IMR-90 (cell line): ENCODE measurements at regions not wholly inside any gene's neighbourhood (a gene's known extent, or its start where the extent isn't known, plus 50 kb on each side); places are given as distances from the start of the nearest gene placed in this dataset.

Experiments
- ATAC-seq: fragments of 200-7000 bp; cut with Tn5 transposase; 2 replicates; pipeline ENCODE4 v1.9.1; 2020; ENCODE audit warnings: low read depth, mild to moderate bottlenecking, moderate library complexity
- BruUV-seq: library from RNA; stranded (reverse); fragments of 400-500 nt; replicated peaks from 2 replicates; lab custom pipeline; 2021; lab: Mats Ljungman, UMichigan
- CTCF ChIA-PET: fragments of 300-600 bp; formaldehyde crosslinking; extraction: SDS; loops from one replicate; lab custom pipeline; 2021; ENCODE audit warnings: antibody characterized with exemption; lab: Yijun Ruan, JAX
- POLR2A ChIA-PET: fragments of 300-600 bp; sonication (Branson Sonifier 250); formaldehyde crosslinking; loops from one replicate; lab custom pipeline; 2022; ENCODE audit warnings: antibody characterized with exemption; ENCODE audit not compliant: unreplicated experiment; lab: Charles Lee
- DNase-seq: peaks from one replicate; pipeline ENCODE4 v3.0.0; 2013
- H2AFZ ChIP-seq: replicated peaks from 2 replicates; pipeline ENCODE3; 2013; ENCODE audit warnings: low read length, mild to moderate bottlenecking; ENCODE audit not compliant: poor library complexity
- H2AK5ac ChIP-seq: 2 replicates; pipeline ENCODE4 v1.6.1; 2013; ENCODE audit warnings: low read depth, low read length, inconsistent platforms
- H2AK9ac ChIP-seq: replicated peaks from 2 replicates; pipeline ENCODE3; 2013; ENCODE audit warnings: mild to moderate bottlenecking, low read depth, low read length, moderate library complexity; ENCODE audit not compliant: poor library complexity
- H2BK120ac ChIP-seq: 2 replicates; pipeline ENCODE4 v1.6.1; 2013; ENCODE audit warnings: low read depth, low read length, inconsistent platforms
- H2BK15ac ChIP-seq: 3 replicates; pipeline ENCODE4 v1.6.1; 2013; ENCODE audit warnings: low read depth, low read length, inconsistent platforms
- H2BK20ac ChIP-seq: 2 replicates; pipeline ENCODE4 v1.6.1; 2013; ENCODE audit warnings: low read depth, mild to moderate bottlenecking, inconsistent platforms, low read length, moderate library complexity
- H2BK5ac ChIP-seq: 2 replicates; pipeline ENCODE4 v1.6.1; 2013; ENCODE audit warnings: mild to moderate bottlenecking, low read depth, low read length, inconsistent platforms; ENCODE audit not compliant: poor library complexity, severe bottlenecking
- H3K14ac ChIP-seq: replicated peaks from 2 replicates; pipeline ENCODE4 v1.6.1; 2013; ENCODE audit warnings: low read depth, low read length, inconsistent platforms
- H3K18ac ChIP-seq: 2 replicates; pipeline ENCODE4 v1.6.1; 2013; ENCODE audit warnings: low read depth, low read length, control low read depth
- H3K23ac ChIP-seq: 2 replicates; pipeline ENCODE4 v1.6.1; 2013; ENCODE audit warnings: low read depth, low read length, inconsistent platforms
- H3K27ac ChIP-seq: 2 replicates; pipeline ENCODE4 v1.5.1; 2013; ENCODE audit warnings: mild to moderate bottlenecking, control low read depth, low read length; ENCODE audit not compliant: insufficient read depth
- H3K27me3 ChIP-seq: 2 replicates; pipeline ENCODE4 v1.6.1; 2013; ENCODE audit warnings: low read length; ENCODE audit not compliant: control insufficient read depth, insufficient read depth
- H3K36me3 ChIP-seq: 2 replicates; pipeline ENCODE4 v1.6.1; 2013; ENCODE audit warnings: low read length, mixed read lengths; ENCODE audit not compliant: control insufficient read depth, insufficient read depth
- H3K4ac ChIP-seq: 2 replicates; pipeline ENCODE4 v1.6.1; 2013; ENCODE audit warnings: low read depth, low read length, inconsistent platforms
- H3K4me1 ChIP-seq: 2 replicates; pipeline ENCODE4 v1.6.1; 2013; ENCODE audit warnings: low read length, mixed read lengths; ENCODE audit not compliant: control insufficient read depth, insufficient read depth
- H3K4me2 ChIP-seq: 2 replicates; pipeline ENCODE4 v1.6.1; 2013; ENCODE audit warnings: low read depth, mild to moderate bottlenecking, control low read depth, low read length, moderate library complexity
- H3K4me3 ChIP-seq: 2 replicates; pipeline ENCODE4 v1.5.1; 2013; ENCODE audit warnings: low read depth, mild to moderate bottlenecking, control low read depth, low read length, moderate library complexity; ENCODE audit not compliant: insufficient read depth
- H3K56ac ChIP-seq: 2 replicates; pipeline ENCODE4 v1.6.1; 2013; ENCODE audit warnings: low read length, inconsistent platforms; ENCODE audit not compliant: insufficient read depth; ENCODE audit errors: extremely low read depth
- H3K79me1 ChIP-seq, 2 experiments: 2 replicates each; pipeline ENCODE4 v1.6.1; 2013; ENCODE audit warnings: low read length in 2 of 2, inconsistent platforms in 1 of 2, low read depth in 1 of 2
- H3K9ac ChIP-seq: 2 replicates; pipeline ENCODE4 v1.6.1; 2013; ENCODE audit warnings: low read depth, low read length, control low read depth
- H3K9me1 ChIP-seq: 2 replicates; pipeline ENCODE4 v1.6.1; 2013; ENCODE audit warnings: low read length, inconsistent platforms; ENCODE audit not compliant: insufficient read depth
- H3K9me3 ChIP-seq: 2 replicates; pipeline ENCODE4 v1.6.1; 2013; ENCODE audit warnings: low read length; ENCODE audit not compliant: control insufficient read depth, insufficient read depth
- H4K20me1 ChIP-seq: 2 replicates; pipeline ENCODE4 v1.6.1; 2013; ENCODE audit warnings: low read length, inconsistent platforms; ENCODE audit not compliant: insufficient read depth
- H4K5ac ChIP-seq: 2 replicates; pipeline ENCODE4 v1.6.1; 2013; ENCODE audit warnings: mild to moderate bottlenecking, low read depth, low read length, control low read depth
- H4K8ac ChIP-seq, 2 experiments: 2 replicates each; pipeline ENCODE4 v1.6.1; 2013; ENCODE audit warnings: low read depth in 2 of 2, low read length in 2 of 2, control low read depth in 1 of 2, inconsistent platforms in 1 of 2
- H4K91ac ChIP-seq: 2 replicates; pipeline ENCODE4 v1.6.1; 2013; ENCODE audit warnings: low read depth, low read length, inconsistent platforms; ENCODE audit not compliant: insufficient read depth
- BHLHE40 ChIP-seq: fragments of 150-350 bp; IDR thresholded peaks from 2 replicates; pipeline ENCODE4 v1.6.1; 2016; ENCODE audit warnings: mild to moderate bottlenecking, low read depth, low read length
- CEBPB ChIP-seq: IDR thresholded peaks from 2 replicates; pipeline ENCODE4 v1.6.1; 2012; ENCODE audit warnings: low read depth, low read length, improper control_type of control experiment
- CHD1 ChIP-seq: IDR thresholded peaks from 2 replicates; pipeline ENCODE4 v1.6.1; 2012; ENCODE audit warnings: low read depth, low read length, improper control_type of control experiment
- CTCF ChIP-seq: conservative IDR thresholded peaks from 2 replicates; pipeline ENCODE4 v1.5.1; 2012; ENCODE audit warnings: mild to moderate bottlenecking, low read depth, low read length, improper control_type of control experiment
- ELK1 ChIP-seq: fragments of 150-350 bp; IDR thresholded peaks from 2 replicates; pipeline ENCODE4 v1.6.1; 2016; ENCODE audit warnings: low read depth, mild to moderate bottlenecking, low read length, moderate library complexity, borderline replicate concordance
- FOS ChIP-seq: fragments of 150-350 bp; IDR thresholded peaks from 2 replicates; pipeline ENCODE4 v1.6.1; 2016; ENCODE audit warnings: low read depth, low read length
- MAFK ChIP-seq: IDR thresholded peaks from 2 replicates; pipeline ENCODE4 v1.6.1; 2012; ENCODE audit warnings: low read depth, low read length, improper control_type of control experiment
- MAZ ChIP-seq: IDR thresholded peaks from 2 replicates; pipeline ENCODE4 v1.6.1; 2012; ENCODE audit warnings: low read depth, mild to moderate bottlenecking, low read length, improper control_type of control experiment, moderate library complexity, borderline replicate concordance
- MXI1 ChIP-seq: IDR thresholded peaks from 2 replicates; pipeline ENCODE4 v1.6.1; 2012; ENCODE audit warnings: low read depth, mild to moderate bottlenecking, low read length, moderate library complexity, borderline replicate concordance
- NFE2L2 ChIP-seq: fragments of 150-350 bp; IDR thresholded peaks from 2 replicates; pipeline ENCODE4 v1.6.1; 2016; ENCODE audit warnings: low read depth, mild to moderate bottlenecking, low read length
- POLR2A ChIP-seq: IDR thresholded peaks from 2 replicates; pipeline ENCODE4 v1.6.1; 2012; ENCODE audit warnings: mild to moderate bottlenecking, low read depth, low read length
- RAD21 ChIP-seq: IDR thresholded peaks from 2 replicates; pipeline ENCODE4 v1.6.1; 2012; ENCODE audit warnings: low read length, improper control_type of control experiment
- RCOR1 ChIP-seq: IDR thresholded peaks from 2 replicates; pipeline ENCODE4 v1.6.1; 2012; ENCODE audit warnings: mild to moderate bottlenecking, low read length, improper control_type of control experiment; ENCODE audit not compliant: insufficient replicate concordance
- RFX5 ChIP-seq: IDR thresholded peaks from 2 replicates; pipeline ENCODE4 v1.8.0; 2012; ENCODE audit warnings: low read depth, mild to moderate bottlenecking, low read length, moderate library complexity
- SMC3 ChIP-seq: fragments of 150-350 bp; IDR thresholded peaks from 2 replicates; pipeline ENCODE4 v1.6.1; 2016; ENCODE audit warnings: low read depth, mild to moderate bottlenecking, antibody characterized with exemption, low read length, moderate library complexity
- USF2 ChIP-seq: fragments of 150-350 bp; IDR thresholded peaks from 2 replicates; pipeline ENCODE4 v1.6.1; 2017; ENCODE audit warnings: mild to moderate bottlenecking, antibody characterized with exemption, low read length, low read depth
- WGBS, 2 experiments: methylation state at CpG; one replicate each; pipeline versions ENCODE4 v1.1.5 to v1.1.7; 2013; ENCODE audit warnings: missing lambda C conversion rate in 2 of 2; ENCODE audit not compliant: insufficient read length in 1 of 2; ENCODE audit errors: extremely low coverage in 2 of 2; 5-methylcytosine and 5-hydroxymethylcytosine counted together
- dilution Hi-C: fragments of 300-500 bp; cut with HindIII; formaldehyde crosslinking; loops from one replicate; pipeline ENCODE4 v1.14.3; 2018; ENCODE audit warnings: low sequenced_read_pairs; ENCODE audit not compliant: unreplicated experiment
- in situ Hi-C: fragments of 300-500 bp; cut with MboI; formaldehyde crosslinking; loops from 3 replicates; pipeline ENCODE4 v1.14.3; 2019; ENCODE audit warnings: low sequenced_read_pairs, inconsistent platforms, mixed read lengths
- intact Hi-C: fragments of 100-400 bp; cut with micrococcal nuclease; formaldehyde crosslinking; loops from 2 replicates; pipeline ENCODE4 v1.10.0; 2022

GRCh38 chr4:176889776-176890175, 97.1 kb upstream of the VEGFC start:
- Histone ChIP-seq H3K4me2 (no peak overlapping the region), H3K9ac (no peak overlapping the region)

More at GRCh38 chr4:176889776-176890175, 97.1 kb upstream of the VEGFC start:
- TF ChIP-seq RFX5: no peak
- no peak for TF ChIP-seq ELK1
- no peak for TF ChIP-seq CTCF
- TF ChIP-seq POLR2A: no peak
- no peak for TF ChIP-seq MAZ
- TF ChIP-seq BHLHE40: no peak
- no peak for TF ChIP-seq USF2
- TF ChIP-seq CEBPB: no peak
- TF ChIP-seq FOS: no peak
- TF ChIP-seq NFE2L2: no peak
- TF ChIP-seq RAD21: no peak
- no peak for TF ChIP-seq SMC3
- TF ChIP-seq MXI1: no peak
- TF ChIP-seq MAFK: no peak
- no peak for TF ChIP-seq CHD1
- no peak for TF ChIP-seq RCOR1
- no peak overlapping the region for H3K23ac ChIP-seq
- no peak overlapping the region for H2AFZ ChIP-seq
- no peak overlapping the region for H3K4ac ChIP-seq
- H2BK120ac ChIP-seq: no peak overlapping the region
- DNase-seq (no peak), ATAC-seq (no peak)
- H2BK15ac ChIP-seq: no peak overlapping the region
- H3K56ac ChIP-seq: no peak overlapping the region
- H3K14ac ChIP-seq: no peak overlapping the region
- H2AK9ac ChIP-seq: no peak overlapping the region
- intact Hi-C loops (no loop called here), dilution Hi-C loops (no loop called here), in situ Hi-C loops (no loop called here)
- no peak overlapping the region for H3K4me3 ChIP-seq
- H3K9me1 ChIP-seq: no peaks in the 10 kb centered on the region
- H2AK5ac ChIP-seq: no peak overlapping the region
- no peaks in the 10 kb centered on the region for H3K9me3 ChIP-seq
- BruUV-seq: no TSS peak
- H4K5ac ChIP-seq: no peak overlapping the region
- no peaks in the 10 kb centered on the region for H3K36me3 ChIP-seq
- no CpG with 5 or more reads among the region's 3 CpGs for WGBS, 2 experiments
- no peak overlapping the region for H3K27ac ChIP-seq
- POLR2A ChIA-PET: no interaction called here
- no peaks in the 10 kb centered on the region for H3K27me3 ChIP-seq
- peaks cover 0 to 3% of the 10 kb centered on the region in 2 experiments; a peak in 1 of 4 replicates for H3K79me1 ChIP-seq
- no peak overlapping the region for H2BK5ac ChIP-seq
- CTCF ChIA-PET: no interaction called here
- no peak overlapping the region for H4K91ac ChIP-seq
- H3K18ac ChIP-seq: no peak overlapping the region
- H4K8ac ChIP-seq: no peak overlapping the region
- H3K4me1 ChIP-seq: no peaks in the 10 kb centered on the region; the same call in 1 of the 2 replicates
- no peaks in the 10 kb centered on the region for H4K20me1 ChIP-seq
- H2BK20ac ChIP-seq: no peak overlapping the region
